Pons (tissue), 1 donor: ENCODE measurements at regions not wholly inside any gene's neighbourhood (a gene's known extent, or its start where the extent isn't known, plus 50 kb on each side); places are given as distances from the start of the nearest gene placed in this dataset.
"Not testable (repeated sequence)": the region's sequence is repeated elsewhere in the genome, so short reads cannot be mapped to it uniquely, and the experiment has no call there.

Experiments
- DNase-seq: peaks from one replicate; pipeline ENCODE4 v3.0.0-alpha.2; 2016; ENCODE audit warnings: low spot score

DNA sequence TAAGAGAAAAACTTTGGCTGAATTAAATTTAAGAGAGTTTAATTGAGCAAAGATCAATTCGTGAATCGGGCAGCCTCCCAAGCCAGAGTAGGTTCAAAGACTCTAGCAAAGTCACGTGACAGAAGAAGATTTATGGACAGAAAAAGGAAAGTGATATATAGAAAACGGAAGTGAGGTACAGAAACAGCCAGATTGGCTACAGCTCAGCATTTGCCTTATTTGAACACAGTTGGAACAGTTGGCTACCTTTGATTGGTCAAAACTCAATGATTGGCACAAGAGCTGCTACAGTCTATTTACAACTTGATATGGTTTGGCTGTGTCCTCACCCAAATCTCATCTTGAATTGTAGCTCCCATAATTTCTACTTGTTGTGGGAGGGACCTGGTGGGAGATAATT, 102.6 kb downstream of the PLG start:
- DNase-seq: no peak

DNA sequence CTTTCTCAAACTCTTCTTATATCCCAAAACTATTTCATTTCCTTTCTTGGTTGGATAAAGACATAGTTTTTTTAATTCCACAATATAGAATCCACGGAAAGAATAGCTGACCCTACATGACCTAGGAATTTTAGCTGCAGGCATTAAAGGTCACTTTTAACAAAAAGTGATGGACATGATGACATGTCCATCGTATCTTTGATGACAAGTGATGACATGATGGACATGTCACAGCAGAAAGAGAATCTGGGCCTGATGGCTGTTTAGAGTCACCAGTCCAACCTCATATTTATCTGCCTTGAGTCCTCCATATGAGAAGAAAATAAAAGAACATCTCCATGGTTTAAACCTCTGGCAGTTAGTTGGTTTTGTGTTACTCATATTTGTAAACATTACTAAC, 106.2 kb downstream of the PLG start:
- DNase-seq: no peak

DNA sequence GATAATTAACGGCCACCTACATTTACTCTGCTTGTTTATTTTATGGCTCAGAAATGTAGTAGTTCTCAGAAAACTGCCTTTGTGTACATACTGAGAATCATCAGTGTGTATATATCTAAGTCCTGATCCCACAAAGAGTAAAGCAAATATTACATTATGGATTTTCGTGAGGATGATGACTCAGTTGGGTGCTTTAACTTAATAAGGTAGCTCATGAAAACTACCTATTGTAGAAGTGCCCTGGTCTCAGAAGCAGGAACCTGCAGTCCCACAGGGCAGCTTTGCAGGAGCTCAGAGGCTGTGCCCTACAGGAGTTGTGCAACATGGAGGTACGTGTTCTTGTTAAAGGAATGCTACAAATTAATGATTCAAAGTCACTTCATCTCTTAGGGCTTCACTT, 108.2 kb downstream of the PLG start:
- no peak for DNase-seq

- no peak for DNase-seq
Observed at GRCh38 chr6:160812097-160812496, 110.1 kb downstream of the PLG start.

DNA sequence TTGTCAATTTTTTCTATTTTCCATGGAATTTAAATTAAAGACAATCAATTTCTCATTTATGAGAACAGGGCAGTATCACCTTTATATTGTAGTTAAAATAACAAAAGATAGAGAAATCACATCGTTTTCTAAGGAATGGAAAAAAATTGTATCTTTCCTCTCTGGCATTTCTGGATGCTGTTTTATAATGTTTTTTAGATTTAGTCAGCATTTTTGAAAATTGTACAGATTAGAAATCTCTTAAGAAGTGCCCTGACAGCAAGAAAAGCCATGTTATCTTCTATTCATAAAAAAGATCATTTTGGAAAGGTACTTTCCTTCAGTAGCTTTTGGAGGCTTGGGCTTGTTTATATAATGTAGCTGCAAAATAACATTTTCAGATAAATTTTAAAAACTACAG, 116.9 kb downstream of the PLG start:
- DNase-seq: no peak

- not testable (repeated sequence) for DNase-seq
Observed at GRCh38 chr6:160820661-160821060, 118.6 kb downstream of the PLG start.

DNA sequence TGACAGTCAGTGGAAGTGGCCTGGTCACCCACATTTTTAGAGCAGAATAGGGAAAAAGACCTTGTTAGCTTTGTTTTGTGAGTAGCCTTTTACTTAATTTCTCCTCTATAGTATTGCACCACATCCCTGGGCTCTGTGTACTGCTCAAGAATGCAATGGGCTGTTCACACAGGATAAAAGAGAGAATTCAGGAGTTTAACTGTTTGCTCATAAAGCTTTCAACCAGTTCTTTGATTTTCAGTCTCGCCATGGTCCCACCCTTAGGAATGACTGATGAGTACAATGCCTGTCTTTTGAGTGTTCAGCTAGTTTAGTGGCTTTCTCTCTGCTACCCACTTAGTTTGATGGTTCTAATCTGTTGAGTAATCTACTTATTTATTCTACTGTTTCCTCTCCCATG, 129.7 kb downstream of the PLG start:
- no peak for DNase-seq

- no peak for DNase-seq
Observed at GRCh38 chr6:160832422-160832821, 130.4 kb downstream of the PLG start.

DNA sequence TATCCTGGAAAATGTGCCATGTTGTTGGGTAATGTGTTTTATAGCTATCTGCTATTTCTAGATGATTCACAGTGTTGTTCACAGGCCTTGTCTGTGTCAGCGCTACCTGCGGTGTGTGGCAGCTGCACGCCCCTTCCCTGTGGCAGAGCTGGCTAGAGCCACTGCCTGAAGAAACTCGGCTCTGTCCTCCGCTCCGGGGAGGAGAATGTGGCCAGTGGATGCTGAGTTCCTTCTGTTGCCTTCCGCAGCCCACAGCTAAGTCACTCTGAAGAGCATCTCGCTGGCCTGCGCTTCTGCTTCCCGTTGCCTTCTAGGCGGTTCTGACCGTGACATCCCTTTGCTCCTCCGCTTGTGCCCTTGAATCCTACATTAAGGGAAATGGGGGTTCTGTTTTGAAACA, 135.1 kb downstream of the PLG start:
- peak; percentile 0 for DNase-seq

- DNase-seq: no peak
Observed at GRCh38 chr6:160851031-160851430, 140.5 kb upstream of the MAP3K4 start.

DNA sequence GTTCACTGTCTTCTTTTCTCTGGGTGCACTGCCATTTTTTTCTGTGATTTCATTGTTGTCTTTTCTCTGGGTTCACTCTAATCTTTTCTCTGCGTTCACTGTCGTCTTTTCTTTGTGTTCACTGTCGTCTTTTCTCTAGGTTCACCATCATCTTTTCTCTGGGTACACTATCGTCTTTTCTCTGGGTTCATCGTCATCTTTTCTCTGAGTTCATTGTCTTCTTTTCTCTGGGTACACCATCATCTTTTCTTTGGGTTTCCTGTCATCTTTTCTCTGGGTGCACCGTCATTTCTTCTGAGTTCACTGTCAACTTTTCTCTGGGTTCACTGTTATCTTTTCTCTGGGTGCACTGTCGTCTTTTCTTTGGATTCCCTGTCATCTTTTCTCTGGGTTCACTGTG, 137.6 kb upstream of the MAP3K4 start:
- no peak for DNase-seq

- DNase-seq: no peak
Observed at GRCh38 chr6:160858886-160859285, 132.7 kb upstream of the MAP3K4 start.

DNA sequence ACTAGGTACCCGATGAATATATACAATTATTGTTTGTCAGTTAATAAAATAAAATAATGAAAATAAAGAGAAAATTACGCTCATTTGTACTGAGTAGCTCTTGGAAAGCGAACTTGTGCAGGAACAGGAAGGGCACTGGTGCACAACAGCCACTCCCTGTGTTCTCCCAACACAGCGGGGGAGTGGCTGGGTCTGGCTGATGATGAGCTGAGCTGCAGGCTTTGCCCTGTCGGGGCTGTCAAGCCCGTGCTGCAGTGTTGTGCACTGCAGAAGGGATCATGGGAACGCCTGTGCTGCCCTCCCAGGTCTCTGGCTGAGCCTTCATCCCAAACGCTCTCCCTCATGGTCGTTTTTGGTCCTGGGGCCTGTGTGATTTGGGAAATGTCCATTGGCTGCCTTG, 131.7 kb upstream of the MAP3K4 start:
- DNase-seq: no peak

GRCh38 chr6:160861824-160862223, 129.7 kb upstream of the MAP3K4 start:
- no peak for DNase-seq

GRCh38 chr6:160863782-160864181, 127.8 kb upstream of the MAP3K4 start:
- no peak for DNase-seq

GRCh38 chr6:160871320-160871719, 120.2 kb upstream of the MAP3K4 start:
- no peak for DNase-seq

DNA sequence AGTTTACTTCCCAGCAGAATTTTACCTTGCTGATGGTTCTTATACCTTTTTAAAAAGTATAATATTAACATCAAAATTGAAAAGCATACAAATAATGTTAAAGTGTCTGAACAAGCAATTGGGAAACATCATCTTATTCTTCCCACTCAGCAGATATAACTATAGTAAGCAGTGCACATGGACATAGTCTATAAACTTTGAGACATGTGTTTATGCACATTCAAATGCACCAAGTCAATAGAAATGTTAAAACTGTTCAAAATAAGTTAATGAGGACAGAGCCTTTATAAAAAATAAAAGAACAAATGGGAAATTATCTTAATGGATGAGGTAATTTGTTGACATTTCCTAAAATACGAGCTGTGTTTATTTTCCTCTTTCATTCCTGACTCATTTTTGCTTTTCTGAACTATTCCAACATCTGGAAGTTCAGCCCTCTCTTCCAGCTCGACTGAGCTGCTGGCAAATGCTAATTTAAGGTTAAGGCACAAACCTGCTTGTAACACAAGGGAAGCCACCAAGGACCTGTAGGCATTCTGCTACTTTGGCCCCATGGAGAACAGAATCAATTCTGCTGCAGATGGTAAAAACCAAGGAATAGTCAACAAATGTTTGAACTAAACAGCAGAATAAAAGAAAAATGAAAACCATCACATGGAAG, 110.3 kb upstream of the MAP3K4 start:
- DNase-seq: no peak

GRCh38 chr6:160882006-160882405, 109.6 kb upstream of the MAP3K4 start:
- DNase-seq: no peak

- peak; percentile 4 for DNase-seq
Observed at GRCh38 chr6:160882791-160883279, 108.7 kb upstream of the MAP3K4 start.

DNA sequence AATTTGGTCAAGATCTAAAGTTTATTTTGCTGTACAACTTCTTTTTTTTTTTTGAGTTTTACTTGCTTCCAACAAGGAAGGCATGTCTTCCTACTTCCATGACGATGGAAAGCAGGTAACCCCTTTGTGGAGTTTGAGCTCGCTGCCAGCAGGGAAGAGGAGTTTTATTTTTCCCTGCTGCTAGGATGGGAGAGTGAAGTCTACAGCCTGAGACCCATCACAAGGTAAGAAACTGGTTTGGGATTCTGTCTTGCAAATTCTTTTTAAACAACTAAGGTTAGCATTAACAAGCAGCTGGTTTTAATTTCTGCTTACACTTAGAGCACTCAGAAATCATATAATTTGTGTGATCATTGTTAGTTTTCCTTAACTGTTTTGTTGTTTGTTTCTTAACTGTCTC, 108.0 kb upstream of the MAP3K4 start:
- no peak for DNase-seq

GRCh38 chr6:160883999-160884398, 107.6 kb upstream of the MAP3K4 start:
- DNase-seq: no peak

DNA sequence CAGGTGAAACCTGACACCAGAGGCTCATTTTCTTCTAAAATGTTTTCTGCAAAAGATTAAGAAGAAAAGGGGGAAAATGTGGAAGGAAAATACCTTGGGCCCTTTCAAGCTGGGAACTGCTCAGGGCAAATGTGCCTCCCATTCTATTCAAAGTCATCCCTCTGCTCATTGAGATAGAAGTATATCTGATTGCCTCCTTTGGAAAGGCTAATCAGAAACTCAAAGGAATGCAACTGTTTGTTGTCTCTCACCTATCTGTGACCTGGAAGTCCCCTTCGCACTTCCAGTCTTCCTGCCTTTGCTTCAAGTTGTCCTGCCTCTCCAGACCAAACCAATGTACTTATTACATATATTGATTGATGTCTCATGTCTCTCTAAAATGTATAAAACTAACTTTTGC, 102.4 kb upstream of the MAP3K4 start:
- DNase-seq: not testable (repeated sequence)

DNA sequence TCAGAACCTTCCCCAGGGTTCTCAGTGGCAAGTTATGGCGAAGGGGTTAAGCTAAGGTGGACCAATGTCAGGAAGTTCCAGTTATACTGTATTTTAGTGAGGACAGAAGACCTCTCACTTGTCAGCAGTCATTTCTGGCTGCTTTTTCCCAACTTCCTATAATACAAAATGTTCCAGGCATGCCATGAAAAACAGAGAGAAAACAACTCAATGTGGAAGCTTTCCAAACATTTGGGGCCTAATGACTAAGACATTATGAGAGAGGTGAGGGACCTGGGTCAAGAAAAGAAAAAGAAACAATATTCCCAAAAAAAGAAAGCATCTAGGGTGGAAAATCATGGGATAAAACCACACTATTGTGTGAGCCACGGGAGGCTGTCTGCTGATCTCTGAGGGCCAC, 99.9 kb upstream of the MAP3K4 start:
- DNase-seq: no peak

DNA sequence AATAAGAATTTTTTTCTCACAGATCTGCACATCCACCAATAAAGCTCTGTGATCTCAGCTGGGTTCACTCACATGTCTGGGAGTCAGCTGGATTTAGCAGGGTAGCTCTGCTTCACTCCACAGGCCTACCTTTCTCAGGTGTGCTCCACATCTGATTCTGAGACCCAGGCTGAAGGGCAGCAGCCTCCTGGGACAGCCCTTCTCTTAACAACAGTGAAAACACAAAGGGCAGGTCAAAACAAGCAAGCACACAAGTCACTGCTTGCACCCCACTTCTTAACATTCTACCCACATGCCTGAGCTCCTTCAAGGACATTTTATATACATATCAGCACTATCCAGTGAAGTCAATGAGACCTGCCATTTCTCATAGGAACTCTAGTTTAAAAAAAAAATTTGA, 96.0 kb upstream of the MAP3K4 start:
- DNase-seq: no peak
